PC-3 (cell line): ENCODE measurements at regions not wholly inside any gene's neighbourhood (a gene's known extent, or its start where the extent isn't known, plus 50 kb on each side); places are given as distances from the start of the nearest gene placed in this dataset.

Experiments
- EZH2 ChIP-seq: fragments of 300-600 bp; sonication (generic); IDR thresholded peaks from one replicate; pipeline ENCODE4 v1.6.1; 2017; ENCODE audit warnings: antibody characterized with exemption, mild to moderate bottlenecking, low read length; ENCODE audit not compliant: unreplicated experiment
- EZH2phosphoT487 ChIP-seq: fragments of 300-600 bp; sonication (generic); IDR thresholded peaks from 2 replicates; pipeline ENCODE4 v1.6.1; 2018; ENCODE audit warnings: mild to moderate bottlenecking, antibody characterized with exemption, low read length, borderline replicate concordance
- TF ChIP-seq, protein P1 (sequence below): fragments of 300-600 bp; sonication (generic); conservative IDR thresholded peaks from 2 replicates; pipeline ENCODE4 v1.5.1; 2017; ENCODE audit warnings: antibody characterized with exemption, low read depth, mild to moderate bottlenecking, low read length

GRCh38 chr1:18561967-18562366 lies 68.7 kb upstream of the PAX7 start:
- TF ChIP-seq, protein P1, sequence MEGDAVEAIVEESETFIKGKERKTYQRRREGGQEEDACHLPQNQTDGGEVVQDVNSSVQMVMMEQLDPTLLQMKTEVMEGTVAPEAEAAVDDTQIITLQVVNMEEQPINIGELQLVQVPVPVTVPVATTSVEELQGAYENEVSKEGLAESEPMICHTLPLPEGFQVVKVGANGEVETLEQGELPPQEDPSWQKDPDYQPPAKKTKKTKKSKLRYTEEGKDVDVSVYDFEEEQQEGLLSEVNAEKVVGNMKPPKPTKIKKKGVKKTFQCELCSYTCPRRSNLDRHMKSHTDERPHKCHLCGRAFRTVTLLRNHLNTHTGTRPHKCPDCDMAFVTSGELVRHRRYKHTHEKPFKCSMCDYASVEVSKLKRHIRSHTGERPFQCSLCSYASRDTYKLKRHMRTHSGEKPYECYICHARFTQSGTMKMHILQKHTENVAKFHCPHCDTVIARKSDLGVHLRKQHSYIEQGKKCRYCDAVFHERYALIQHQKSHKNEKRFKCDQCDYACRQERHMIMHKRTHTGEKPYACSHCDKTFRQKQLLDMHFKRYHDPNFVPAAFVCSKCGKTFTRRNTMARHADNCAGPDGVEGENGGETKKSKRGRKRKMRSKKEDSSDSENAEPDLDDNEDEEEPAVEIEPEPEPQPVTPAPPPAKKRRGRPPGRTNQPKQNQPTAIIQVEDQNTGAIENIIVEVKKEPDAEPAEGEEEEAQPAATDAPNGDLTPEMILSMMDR: no peak
- TF ChIP-seq EZH2phosphoT487 (no peak), EZH2 (no peak)
